Activated CD4-positive, CD25-positive, alpha-beta regulatory T cell treated with anti-CD3 and anti-CD28 coated beads, Interleukin-2, amount 50 U/mL, for 24 hours (primary cell): ENCODE measurements at regions not wholly inside any gene's neighbourhood (a gene's known extent, or its start where the extent isn't known, plus 50 kb on each side); places are given as distances from the start of the nearest gene placed in this dataset.
"Not testable (repeated sequence)": the region's sequence is repeated elsewhere in the genome, so short reads cannot be mapped to it uniquely, and the experiment has no call there.

Experiments
- ATAC-seq, 2 donors: fragments of 150-1000 bp; cut with Tn5 transposase; one replicate each; pipeline ENCODE4 v1.10.0; 2021; ENCODE audit warnings: mild to moderate bottlenecking in 1 of 2, moderate library complexity in 1 of 2

GRCh38 chr11:81707881-81708280 is 1025.8 kb downstream of the FAM181B start:
- ATAC-seq: no peak

GRCh38 chr11:81705283-81705682 is 1028.4 kb downstream of the FAM181B start:
- ATAC-seq: no peak

DNA sequence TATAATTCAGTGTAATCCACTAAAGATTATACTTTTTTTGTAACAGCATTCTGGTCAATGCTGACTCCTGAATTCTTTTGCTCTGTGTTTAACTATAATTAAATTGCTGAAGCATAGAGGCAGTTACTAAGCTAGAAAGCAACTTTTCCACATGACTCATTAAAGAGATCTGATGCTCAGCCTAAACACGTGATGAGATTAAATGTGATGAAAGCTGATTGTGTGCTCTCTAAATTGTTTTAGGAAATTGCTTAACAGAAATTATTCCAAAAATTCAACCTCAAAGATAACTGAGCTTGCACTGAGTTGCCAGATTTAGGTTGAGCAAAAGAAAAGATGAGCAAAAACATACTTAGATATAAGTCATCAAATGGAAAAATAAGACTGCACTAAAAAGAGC is 1033.6 kb downstream of the FAM181B start:
- no peak for ATAC-seq

DNA sequence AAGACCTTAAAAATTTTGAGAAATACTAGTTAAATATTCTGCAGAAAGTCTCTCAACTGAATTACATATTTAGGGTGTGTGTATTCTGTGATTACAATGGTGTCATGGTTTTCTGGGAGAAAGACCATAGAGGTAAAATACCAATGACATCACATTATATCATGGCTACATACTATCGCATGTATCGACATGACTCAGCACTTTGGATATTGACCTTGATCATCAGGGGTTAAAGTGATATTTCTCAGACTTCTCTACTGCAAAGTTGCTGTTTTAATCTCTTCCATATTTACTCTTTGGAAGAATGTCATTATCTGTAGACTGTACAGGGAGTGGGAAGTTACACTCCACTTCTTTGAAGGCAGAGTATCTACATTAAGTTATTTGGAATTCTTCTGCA is 1046.6 kb downstream of the FAM181B start:
- ATAC-seq: no peak

GRCh38 chr11:81674211-81674610 is 1059.5 kb downstream of the FAM181B start:
- peak in 1 of 2 donors; percentile 43 for ATAC-seq

DNA sequence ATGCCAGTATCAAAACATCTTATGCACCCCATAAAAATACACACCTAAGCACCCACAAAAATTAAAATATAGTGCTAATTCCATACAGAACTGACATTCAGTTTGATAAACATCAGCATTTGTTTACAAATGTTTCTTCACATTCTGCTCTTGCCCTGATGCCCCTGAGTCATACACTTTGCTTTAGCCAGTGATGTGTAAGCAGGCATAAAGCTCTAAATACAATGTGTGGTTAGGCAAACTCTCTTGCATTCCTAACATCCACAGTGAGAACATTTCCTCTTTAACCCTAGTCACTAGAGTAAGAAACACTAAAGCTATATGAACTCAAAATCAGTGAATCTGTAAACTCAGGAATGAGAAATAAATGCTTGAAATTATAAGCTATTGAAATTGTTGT is 1060.7 kb downstream of the FAM181B start:
- ATAC-seq: no peak

GRCh38 chr11:81669935-81670543 is 1063.6 kb downstream of the FAM181B start:
- ATAC-seq: no peak

DNA sequence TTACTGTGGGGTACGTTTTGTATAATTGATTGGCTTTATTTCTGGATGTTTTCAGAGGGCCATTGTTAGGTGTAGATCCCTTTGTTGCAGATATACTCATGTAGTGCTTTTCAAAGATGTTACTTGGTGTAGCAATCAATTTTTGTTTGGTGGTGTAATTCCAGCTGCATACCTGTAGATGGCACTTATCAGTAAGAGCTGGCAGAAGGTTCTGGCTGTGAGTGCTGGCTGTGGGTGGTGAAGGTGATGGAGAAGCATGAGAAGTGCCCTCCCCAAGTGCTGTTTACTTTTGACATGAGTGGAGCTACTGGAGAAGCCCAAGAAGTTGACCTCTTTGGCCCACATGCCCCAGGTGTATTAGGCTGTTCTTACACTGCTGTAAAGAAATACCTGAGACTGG is 1074.9 kb downstream of the FAM181B start:
- no peak for ATAC-seq

- ATAC-seq: no peak
These were observed 1078.3 kb downstream of the FAM181B start for GRCh38 chr11:81655351-81655750.

GRCh38 chr11:81647374-81647773 is 1086.3 kb downstream of the FAM181B start:
- ATAC-seq: no peak

DNA sequence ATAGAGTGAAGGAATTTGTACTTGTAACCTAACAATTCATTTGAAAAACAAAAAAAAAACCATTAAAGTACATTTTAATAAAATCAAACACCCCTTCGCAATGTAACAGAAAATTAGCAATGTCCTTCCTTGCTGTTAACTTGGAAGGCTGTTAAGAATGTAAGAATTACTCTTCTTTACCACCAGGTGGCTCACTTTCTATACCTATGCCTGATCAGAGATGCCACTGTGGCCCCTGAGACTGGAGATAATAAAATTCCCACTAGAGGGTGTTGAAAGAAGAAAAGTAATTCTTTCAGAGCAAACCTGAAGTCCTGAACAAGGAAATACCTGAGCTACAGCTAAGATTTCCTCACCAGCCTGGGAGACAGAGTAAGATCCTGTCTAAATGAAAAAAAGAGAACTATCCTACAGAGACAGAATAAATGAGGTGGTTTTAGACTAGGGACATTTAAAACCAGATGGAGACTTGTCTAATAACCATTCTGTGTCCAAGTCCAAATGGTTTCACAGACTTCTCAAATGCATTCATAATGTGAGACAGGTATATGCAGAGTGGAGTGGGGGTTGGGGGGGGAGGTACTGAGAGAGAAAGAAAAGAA is 1089.3 kb downstream of the FAM181B start:
- ATAC-seq: peak; percentile 51 to 56

- no peak for ATAC-seq
These were observed 1099.2 kb downstream of the FAM181B start for GRCh38 chr11:81634483-81634882.

DNA sequence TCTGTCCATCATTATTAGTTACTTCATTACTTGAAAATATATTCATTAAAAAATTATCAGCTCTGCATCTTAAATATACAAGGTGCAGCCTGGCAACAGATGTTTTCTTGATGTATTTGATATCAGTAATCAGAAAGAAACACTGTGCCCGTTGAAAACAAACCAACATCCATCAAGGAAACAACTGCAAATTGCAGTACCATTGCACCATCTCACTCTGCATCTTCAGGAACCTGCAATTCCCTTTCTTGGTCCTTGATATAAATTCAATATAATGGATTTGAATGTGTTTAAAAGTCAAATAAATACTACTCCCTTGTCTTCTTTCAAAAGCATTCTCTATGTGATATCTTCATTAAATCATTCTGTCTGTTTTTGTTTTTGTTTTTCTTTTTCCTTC is 1131.2 kb downstream of the FAM181B start:
- ATAC-seq: no peak

DNA sequence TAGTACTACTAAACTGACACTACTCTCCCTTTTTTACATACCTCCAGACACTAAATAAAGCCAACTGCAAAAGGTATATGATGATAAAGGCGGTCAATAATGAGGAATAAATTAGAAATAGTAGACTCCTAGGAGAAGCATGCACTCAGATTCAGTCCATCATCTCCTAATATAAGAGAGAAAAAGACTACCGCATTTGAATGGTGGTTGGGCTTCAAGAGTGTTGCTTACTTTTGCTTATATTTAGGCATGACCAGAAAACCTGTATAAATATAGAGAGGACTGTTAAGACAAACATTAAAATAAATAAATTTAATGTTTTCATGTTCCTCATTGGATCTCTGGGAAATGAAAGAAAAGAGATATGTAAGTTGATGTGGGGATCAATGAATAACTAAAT is 1137.0 kb downstream of the FAM181B start:
- ATAC-seq: no peak

DNA sequence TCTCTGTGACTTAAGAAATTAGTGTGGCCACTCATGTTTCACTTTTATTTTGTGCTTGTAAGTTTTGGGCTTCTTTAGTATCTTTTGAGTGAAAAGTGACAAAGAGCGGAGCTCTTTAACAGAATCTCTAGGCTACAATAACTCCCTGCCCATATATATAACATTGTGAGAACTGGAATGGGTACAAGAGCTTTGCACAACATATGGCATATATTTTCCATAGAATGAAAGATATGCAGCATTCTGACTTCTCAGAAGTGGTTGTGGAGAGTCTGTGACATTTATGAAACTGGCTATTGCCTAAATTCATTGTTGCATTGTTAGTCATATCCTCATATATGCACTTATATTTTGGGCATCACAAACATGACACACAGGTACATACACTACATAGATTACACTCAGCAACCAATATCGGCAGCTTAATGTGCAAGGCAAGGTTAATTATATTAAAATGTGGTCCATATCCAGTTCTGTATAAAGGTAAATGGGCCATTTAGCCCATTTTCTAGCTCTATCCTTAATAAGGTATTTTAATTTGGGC is 1148.2 kb downstream of the FAM181B start:
- ATAC-seq: no peak

- ATAC-seq: no peak
These were observed 1154.3 kb downstream of the FAM181B start for GRCh38 chr11:81579339-81579738.

GRCh38 chr11:81578571-81578970 is 1155.1 kb downstream of the FAM181B start:
- ATAC-seq: no peak

DNA sequence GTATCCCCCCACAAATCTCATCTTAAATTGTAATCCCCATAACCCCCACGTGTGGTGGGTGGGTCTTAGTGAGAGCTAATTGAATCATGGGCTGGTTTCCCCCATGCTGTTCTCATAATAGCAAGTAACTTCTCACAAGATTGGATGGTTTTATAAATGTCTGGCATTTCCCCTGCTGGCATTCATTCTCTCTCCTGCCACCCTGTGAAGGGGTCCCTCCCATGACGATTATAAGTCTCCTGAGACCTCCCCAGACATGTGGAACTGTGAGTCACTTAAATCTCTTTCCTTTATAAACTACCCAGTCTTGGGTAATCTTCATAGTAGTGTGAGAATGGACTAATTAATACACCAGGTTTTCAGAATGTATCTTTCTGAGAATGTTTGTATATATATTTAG is 1159.4 kb downstream of the FAM181B start:
- no peak for ATAC-seq

DNA sequence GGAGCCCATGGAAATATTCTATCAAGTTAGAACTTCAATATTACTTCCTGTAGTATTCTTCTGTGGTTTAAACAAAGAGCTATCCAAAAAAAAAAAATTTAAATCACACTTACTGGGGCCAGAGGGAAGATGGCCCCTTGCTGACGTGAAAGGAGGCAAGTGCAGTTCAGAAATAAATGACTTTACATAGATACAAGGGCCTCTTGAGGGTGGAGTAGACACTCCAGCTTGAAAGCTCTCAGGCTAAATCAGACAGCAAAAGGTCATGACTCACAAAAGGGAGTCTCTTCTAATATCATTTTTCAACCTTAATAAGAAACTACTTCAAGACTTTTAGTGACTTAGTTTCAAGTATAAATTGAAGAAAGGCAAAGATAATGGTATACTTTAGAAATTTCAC is 1160.3 kb downstream of the FAM181B start:
- ATAC-seq: no peak

GRCh38 chr11:81570669-81571068 is 1163.0 kb downstream of the FAM181B start:
- ATAC-seq: no peak

DNA sequence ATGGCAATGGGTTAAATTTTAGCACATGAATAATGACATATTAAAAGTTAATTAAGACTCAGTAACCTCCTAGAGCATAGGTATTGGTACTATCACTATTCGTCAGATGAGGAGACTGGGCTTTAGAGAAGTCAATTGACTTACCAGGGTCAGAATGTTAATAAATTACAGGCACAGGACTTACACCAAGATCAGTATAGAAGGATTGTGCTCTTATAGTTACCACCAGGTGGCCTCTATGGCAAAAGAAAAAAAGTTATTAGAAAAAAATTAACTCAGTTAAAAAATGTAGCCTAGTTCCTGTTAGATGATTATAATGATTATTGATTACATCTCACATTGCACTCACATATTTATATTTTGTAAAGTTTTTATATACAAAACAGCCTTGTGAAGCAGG is 1163.7 kb downstream of the FAM181B start:
- no peak for ATAC-seq

GRCh38 chr11:81568918-81569317 is 1164.7 kb downstream of the FAM181B start:
- no peak for ATAC-seq

DNA sequence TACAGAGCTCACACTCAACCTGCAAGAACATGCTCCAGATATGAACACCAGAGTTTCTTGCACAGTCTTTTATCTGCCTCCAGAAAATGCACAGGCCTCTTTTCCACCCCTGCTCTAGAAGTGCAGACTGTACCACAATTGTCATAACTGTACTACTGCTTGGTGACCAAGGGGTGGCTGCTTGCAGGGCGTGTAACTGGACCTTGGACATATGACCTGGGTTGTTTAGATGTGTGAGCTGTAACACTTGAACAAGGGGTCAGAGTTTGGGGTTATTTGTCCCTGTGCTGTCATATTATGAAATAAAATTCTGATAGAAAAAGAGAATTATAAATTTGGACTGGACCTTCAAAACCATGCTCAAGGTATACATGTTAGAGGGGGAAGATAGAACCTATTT is 1185.5 kb downstream of the FAM181B start:
- no peak for ATAC-seq

DNA sequence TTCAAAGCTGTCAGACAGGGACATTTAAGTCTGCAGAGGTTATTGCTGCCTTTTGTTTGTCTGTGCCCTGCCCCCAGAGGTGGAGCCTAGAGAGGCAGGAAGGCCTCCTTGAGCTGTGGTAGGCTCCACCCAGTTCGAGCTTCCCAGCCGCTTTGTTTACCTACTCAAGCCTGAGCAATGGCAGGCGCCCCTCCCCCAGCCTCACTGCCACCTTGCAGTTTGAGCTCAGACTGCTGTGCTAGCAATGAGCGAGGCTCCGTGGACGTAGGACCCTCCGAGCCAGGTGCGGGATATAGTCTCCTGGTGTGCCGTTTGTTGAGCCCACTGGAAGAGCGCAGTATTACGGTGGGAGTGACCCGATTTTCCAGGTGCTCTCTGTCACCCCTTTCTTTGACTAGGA is 1193.9 kb downstream of the FAM181B start:
- ATAC-seq: not testable (repeated sequence)

- ATAC-seq: no peak
These were observed 1218.1 kb downstream of the FAM181B start for GRCh38 chr11:81515566-81515965.
